H9 (cell line): ENCODE measurements at regions not wholly inside any gene's neighbourhood (a gene's known extent, or its start where the extent isn't known, plus 50 kb on each side); places are given as distances from the start of the nearest gene placed in this dataset.

ENCODE experiments used
- DNase-seq: peaks from one replicate; pipeline ENCODE4 v3.0.0-alpha.2; 2017
- H2AFZ ChIP-seq: one replicate; pipeline ENCODE4 v1.6.1; 2013; ENCODE audit warnings: mild to moderate bottlenecking, low read length, control low read depth, moderate library complexity
- H2AK5ac ChIP-seq: 2 replicates; pipeline ENCODE4 v1.6.1; 2013; ENCODE audit warnings: low read length, control low read depth, mixed read lengths; ENCODE audit not compliant: insufficient read length
- H2BK120ac ChIP-seq: one replicate; pipeline ENCODE4 v1.6.1; 2013; ENCODE audit warnings: low read depth, mild to moderate bottlenecking, low read length, control low read depth, inconsistent platforms; ENCODE audit not compliant: poor library complexity, severe bottlenecking
- H2BK12ac ChIP-seq: 2 replicates; pipeline ENCODE4 v1.6.1; 2013; ENCODE audit warnings: low read length, control low read depth, mixed read lengths, low read depth; ENCODE audit not compliant: insufficient read length
- H2BK15ac ChIP-seq: 2 replicates; pipeline ENCODE4 v1.6.1; 2013; ENCODE audit warnings: low read depth, low read length, control low read depth
- H2BK20ac ChIP-seq: one replicate; pipeline ENCODE4 v1.6.1; 2013; ENCODE audit warnings: low read depth, mild to moderate bottlenecking, low read length, control low read depth, inconsistent platforms; ENCODE audit not compliant: poor library complexity, severe bottlenecking
- H2BK5ac ChIP-seq: 2 replicates; pipeline ENCODE4 v1.6.1; 2013; ENCODE audit warnings: low read length, control low read depth, mixed read lengths; ENCODE audit not compliant: insufficient read length
- H3K14ac ChIP-seq: 2 replicates; pipeline ENCODE4 v1.6.1; 2013; ENCODE audit warnings: low read length, control low read depth; ENCODE audit not compliant: insufficient read depth
- H3K18ac ChIP-seq: 2 replicates; pipeline ENCODE4 v1.6.1; 2013; ENCODE audit warnings: low read depth, mild to moderate bottlenecking, mixed read lengths, low read length, control low read depth; ENCODE audit not compliant: insufficient read length
- H3K23ac ChIP-seq: 2 replicates; pipeline ENCODE4 v1.6.1; 2013; ENCODE audit warnings: low read length, control low read depth, mixed read lengths, low read depth; ENCODE audit not compliant: insufficient read length
- H3K23me2 ChIP-seq: 2 replicates; pipeline ENCODE4 v1.6.1; 2013; ENCODE audit warnings: low read depth, mild to moderate bottlenecking, mixed read lengths, low read length, control low read depth; ENCODE audit not compliant: insufficient read length, poor library complexity, severe bottlenecking
- H3K27ac ChIP-seq: 2 replicates; pipeline ENCODE4 v1.5.1; 2013; ENCODE audit warnings: low read length, control low read depth, mixed read lengths, low read depth; ENCODE audit not compliant: insufficient read length
- H3K27me3 ChIP-seq: 2 replicates; pipeline ENCODE4 v1.6.1; 2013; ENCODE audit warnings: low read length, control low read depth, inconsistent platforms; ENCODE audit not compliant: insufficient read depth
- H3K4ac ChIP-seq: 2 replicates; pipeline ENCODE4 v1.6.1; 2013; ENCODE audit warnings: low read depth, mild to moderate bottlenecking, control low read depth, inconsistent platforms, low read length, moderate library complexity
- H3K4me1 ChIP-seq: 2 replicates; pipeline ENCODE4 v1.6.1; 2013; ENCODE audit warnings: low read length, control low read depth, inconsistent platforms; ENCODE audit not compliant: insufficient read depth
- H3K4me2 ChIP-seq: 2 replicates; pipeline ENCODE4 v1.6.1; 2013; ENCODE audit warnings: low read length, control low read depth, mixed read lengths; ENCODE audit not compliant: insufficient read length, insufficient read depth
- H3K56ac ChIP-seq: 2 replicates; pipeline ENCODE4 v1.6.1; 2013; ENCODE audit warnings: low read depth, mild to moderate bottlenecking, mixed read lengths, low read length, control low read depth; ENCODE audit not compliant: insufficient read length
- H3K79me1 ChIP-seq: 2 replicates; pipeline ENCODE4 v1.6.1; 2013; ENCODE audit warnings: low read depth, mild to moderate bottlenecking, moderate library complexity, low read length, control low read depth, inconsistent platforms; ENCODE audit not compliant: insufficient read depth, poor library complexity, severe bottlenecking
- H3K79me2 ChIP-seq: 2 replicates; pipeline ENCODE4 v1.6.1; 2013; ENCODE audit warnings: low read length, control low read depth, inconsistent platforms; ENCODE audit not compliant: insufficient read depth
- H3K9ac ChIP-seq: 2 replicates; pipeline ENCODE4 v1.6.1; 2013; ENCODE audit warnings: low read length, control low read depth, mixed read lengths; ENCODE audit not compliant: insufficient read length; ENCODE audit errors: extremely low read depth
- H3K9me3 ChIP-seq: one replicate; pipeline ENCODE4 v1.6.1; 2013; ENCODE audit warnings: low read depth, low read length, inconsistent platforms; ENCODE audit not compliant: control insufficient read depth
- H3T11ph ChIP-seq: one replicate; pipeline ENCODE4 v1.6.1; 2013; ENCODE audit warnings: mild to moderate bottlenecking, low read length, control low read depth, inconsistent platforms
- H4K20me1 ChIP-seq: one replicate; pipeline ENCODE4 v1.6.1; 2013; ENCODE audit not compliant: control insufficient read depth, insufficient read length, insufficient read depth
- H4K5ac ChIP-seq: 2 replicates; pipeline ENCODE4 v1.6.1; 2013; ENCODE audit warnings: low read depth, mild to moderate bottlenecking, mixed read lengths, low read length, control low read depth; ENCODE audit not compliant: insufficient read length
- H4K8ac ChIP-seq: replicated peaks from 2 replicates; pipeline ENCODE4 v1.6.1; 2013; ENCODE audit warnings: low read length, control low read depth, mixed read lengths, low read depth; ENCODE audit not compliant: insufficient read length
- H4K91ac ChIP-seq: 2 replicates; pipeline ENCODE4 v1.6.1; 2013; ENCODE audit warnings: low read depth, mild to moderate bottlenecking, moderate library complexity, mixed read lengths, low read length, control low read depth; ENCODE audit not compliant: insufficient read length
- H3K27ac Mint-ChIP-seq, 3 experiments: 2 replicates in 2 of 3; 3 replicates in 1 of 3; pipeline ENCODE4 v1.8.0; 2020 to 2021; ENCODE audit warnings: mixed read lengths in 3 of 3, mild to moderate bottlenecking in 1 of 3, moderate library complexity in 1 of 3
- H3K27me3 Mint-ChIP-seq: 2 replicates; pipeline ENCODE4 v1.8.0; 2021; ENCODE audit warnings: low read depth, mild to moderate bottlenecking, moderate library complexity, mixed read lengths
- H3K36me3 Mint-ChIP-seq, 3 experiments: 2 replicates in 2 of 3; 3 replicates in 1 of 3; pipeline ENCODE4 v1.8.0; 2020 to 2021; ENCODE audit warnings: low read depth in 3 of 3, mixed read lengths in 3 of 3; ENCODE audit not compliant: insufficient read depth in 1 of 3
- H3K4me1 Mint-ChIP-seq, 2 experiments: 2 replicates each; pipeline ENCODE4 v1.8.0; 2020; ENCODE audit warnings: mixed read lengths in 2 of 2
- H3K4me3 Mint-ChIP-seq, 2 experiments: 2 replicates in 1 of 2; 3 replicates in 1 of 2; pipeline ENCODE4 v1.8.0; 2020 to 2021; ENCODE audit warnings: mild to moderate bottlenecking in 2 of 2, mixed read lengths in 2 of 2, moderate library complexity in 1 of 2
- H3K9me3 Mint-ChIP-seq, 2 experiments: 2 replicates in 1 of 2; 3 replicates in 1 of 2; pipeline ENCODE4 v1.8.0; 2020; ENCODE audit warnings: mild to moderate bottlenecking in 2 of 2, mixed read lengths in 2 of 2, moderate library complexity in 1 of 2
- WGBS: extraction: QIAGEN DNeasy Blood & Tissue Kit; methylation state at CpG from one replicate; pipeline ENCODE4 v1.1.7; 2013; ENCODE audit warnings: missing lambda C conversion rate, low lambda C conversion rate, mixed read lengths; ENCODE audit not compliant: insufficient read length; ENCODE audit errors: extremely low coverage; 5-methylcytosine and 5-hydroxymethylcytosine counted together
- TF ChIP-seq, protein P1 (sequence below): fragments of 200-600 bp; sonication (generic); conservative IDR thresholded peaks from 3 replicates; pipeline ENCODE4 v1.8.0; 2021; ENCODE audit warnings: antibody characterized with exemption, mild to moderate bottlenecking

DNA sequence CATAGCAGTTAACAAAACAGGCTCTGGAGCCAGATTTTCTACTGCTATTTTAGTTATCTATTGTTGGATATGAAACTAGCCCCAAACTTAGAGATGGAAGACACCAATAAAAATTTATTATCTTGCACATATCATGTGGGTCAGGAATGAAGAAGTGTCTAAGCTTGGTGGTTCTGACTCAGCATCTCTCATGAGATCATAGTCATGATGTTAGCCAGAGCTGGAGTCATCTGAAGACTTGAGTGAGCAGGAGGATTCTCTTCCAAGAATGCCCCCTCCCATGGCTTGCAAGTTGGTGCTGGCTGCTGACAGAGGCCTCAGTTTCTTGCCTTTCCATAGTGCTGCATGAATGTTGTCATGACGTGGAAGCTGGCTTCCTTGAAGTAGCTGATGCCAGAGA, 68.2 kb upstream of the TAPT1 start:
- no peak overlapping the region for H2BK5ac ChIP-seq
- Mint-ChIP-seq H3K4me3 (no peak overlapping the region), H3K27ac (no peak overlapping the region), H3K36me3 (no peaks in the 10 kb centered on the region), H3K27me3 (no peaks in the 10 kb centered on the region), H3K9me3 (peaks cover 3 to 5% of the 10 kb centered on the region in 2 experiments; a peak in 3 of 5 replicates), H3K4me1 (peaks cover 12 to 16% of the 10 kb centered on the region in 2 experiments)
- no peak overlapping the region for H4K8ac ChIP-seq
- H3K79me2 ChIP-seq: no peaks in the 10 kb centered on the region
- no peak overlapping the region for H2BK12ac ChIP-seq
- H3K14ac ChIP-seq: no peak overlapping the region
- no CpG with 5 or more reads among the region's 1 CpG for WGBS
- no peak overlapping the region for H2AFZ ChIP-seq
- no peak overlapping the region for H3K56ac ChIP-seq
- no peak overlapping the region for H3K4ac ChIP-seq
- no peaks in the 10 kb centered on the region for H3K27me3 ChIP-seq
- no peak overlapping the region for H3K18ac ChIP-seq
- no peak overlapping the region for H4K5ac ChIP-seq
- no peak overlapping the region for H4K91ac ChIP-seq
- H3K9me3 ChIP-seq: no peaks in the 10 kb centered on the region
- H3K23ac ChIP-seq: no peak overlapping the region
- no peak overlapping the region for H3K4me2 ChIP-seq
- H2BK15ac ChIP-seq: no peak overlapping the region
- no peak overlapping the region for H3K9ac ChIP-seq
- no peak overlapping the region for H2AK5ac ChIP-seq
- H3K4me1 ChIP-seq: no peaks in the 10 kb centered on the region; the same call in 1 of the 2 replicates
- DNase-seq: no peak
- no peak overlapping the region for H3T11ph ChIP-seq
- H2BK120ac ChIP-seq: no peak overlapping the region
- H3K79me1 ChIP-seq: no peaks in the 10 kb centered on the region
- H3K27ac ChIP-seq: no peak overlapping the region
- H4K20me1 ChIP-seq: no peaks in the 10 kb centered on the region
- H3K23me2 ChIP-seq: no peaks in the 10 kb centered on the region
- no peak overlapping the region for H2BK20ac ChIP-seq
- TF ChIP-seq, protein P1, sequence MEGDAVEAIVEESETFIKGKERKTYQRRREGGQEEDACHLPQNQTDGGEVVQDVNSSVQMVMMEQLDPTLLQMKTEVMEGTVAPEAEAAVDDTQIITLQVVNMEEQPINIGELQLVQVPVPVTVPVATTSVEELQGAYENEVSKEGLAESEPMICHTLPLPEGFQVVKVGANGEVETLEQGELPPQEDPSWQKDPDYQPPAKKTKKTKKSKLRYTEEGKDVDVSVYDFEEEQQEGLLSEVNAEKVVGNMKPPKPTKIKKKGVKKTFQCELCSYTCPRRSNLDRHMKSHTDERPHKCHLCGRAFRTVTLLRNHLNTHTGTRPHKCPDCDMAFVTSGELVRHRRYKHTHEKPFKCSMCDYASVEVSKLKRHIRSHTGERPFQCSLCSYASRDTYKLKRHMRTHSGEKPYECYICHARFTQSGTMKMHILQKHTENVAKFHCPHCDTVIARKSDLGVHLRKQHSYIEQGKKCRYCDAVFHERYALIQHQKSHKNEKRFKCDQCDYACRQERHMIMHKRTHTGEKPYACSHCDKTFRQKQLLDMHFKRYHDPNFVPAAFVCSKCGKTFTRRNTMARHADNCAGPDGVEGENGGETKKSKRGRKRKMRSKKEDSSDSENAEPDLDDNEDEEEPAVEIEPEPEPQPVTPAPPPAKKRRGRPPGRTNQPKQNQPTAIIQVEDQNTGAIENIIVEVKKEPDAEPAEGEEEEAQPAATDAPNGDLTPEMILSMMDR: no peak
